WTC11 (cell line): ENCODE measurements at regions not wholly inside any gene's neighbourhood (a gene's known extent, or its start where the extent isn't known, plus 50 kb on each side); places are given as distances from the start of the nearest gene placed in this dataset.

Experiments used
- ATAC-seq: fragments of 200-7000 bp; cut with Tn5 transposase; 2 replicates; pipeline ENCODE4 v1.10.0; 2021; ENCODE audit warnings: mild to moderate bottlenecking, moderate library complexity
- CTCF ChIA-PET: fragments of 300-600 bp; sonication (Branson Sonifier 250); formaldehyde crosslinking; loops from one replicate; lab custom pipeline; 2021; ENCODE audit warnings: antibody characterized with exemption; lab: Charles Lee
- POLR2A ChIA-PET: fragments of 350-600 bp; sonication (Branson Sonifier 250); formaldehyde crosslinking; loops from one replicate; lab custom pipeline; 2021; ENCODE audit warnings: antibody characterized with exemption; lab: Charles Lee
- DNase-seq: peaks from one replicate; pipeline ENCODE4 v3.0.0; 2021; ENCODE audit warnings: low spot score
- H3K27ac Mint-ChIP-seq: 2 replicates; pipeline ENCODE4 v1.8.0; 2021; ENCODE audit warnings: mixed read lengths
- H3K27me3 Mint-ChIP-seq: 2 replicates; pipeline ENCODE4 v1.8.0; 2021; ENCODE audit warnings: low read depth, mild to moderate bottlenecking, moderate library complexity, mixed read lengths
- H3K36me3 Mint-ChIP-seq: 2 replicates; pipeline ENCODE4 v1.8.0; 2021; ENCODE audit warnings: mixed read lengths
- H3K4me1 Mint-ChIP-seq: 2 replicates; pipeline ENCODE4 v1.8.0; 2022; ENCODE audit warnings: mixed read lengths
- H3K4me3 Mint-ChIP-seq: 2 replicates; pipeline ENCODE4 v1.8.0; 2021; ENCODE audit warnings: mild to moderate bottlenecking, moderate library complexity, mixed read lengths
- H3K9me3 Mint-ChIP-seq: 2 replicates; pipeline ENCODE4 v1.8.0; 2021; ENCODE audit warnings: mixed read lengths
- ATF1 ChIP-seq: sonication (generic); formaldehyde crosslinking; IDR thresholded peaks from 2 replicates; pipeline ENCODE4 v1.8.1; 2023; ENCODE audit warnings: mild to moderate bottlenecking, moderate library complexity, missing genetic modification reagents
- CREB1 ChIP-seq: sonication (generic); formaldehyde crosslinking; IDR thresholded peaks from 2 replicates; pipeline ENCODE4 v1.8.0; 2023; ENCODE audit warnings: mild to moderate bottlenecking, missing genetic modification reagents
- IRF2 ChIP-seq: sonication (generic); formaldehyde crosslinking; IDR thresholded peaks from 2 replicates; pipeline ENCODE4 v1.8.0; 2022; ENCODE audit warnings: low read depth, missing genetic modification reagents, borderline replicate concordance
- NR2C2 ChIP-seq: sonication (generic); formaldehyde crosslinking; IDR thresholded peaks from 2 replicates; pipeline ENCODE4 v1.8.0; 2022; ENCODE audit warnings: mild to moderate bottlenecking, missing genetic modification reagents
- RORB ChIP-seq: fragments of 250-450 bp; sonication (Bioruptor Pico); IDR thresholded peaks from 2 replicates; pipeline ENCODE4 v1.9.0; 2021; ENCODE audit warnings: mild to moderate bottlenecking
- SMAD3 ChIP-seq: sonication (generic); formaldehyde crosslinking; IDR thresholded peaks from 2 replicates; pipeline ENCODE4 v1.8.0; 2022; ENCODE audit warnings: missing genetic modification reagents, mild to moderate bottlenecking, borderline replicate concordance
- SMAD4 ChIP-seq: sonication (generic); formaldehyde crosslinking; IDR thresholded peaks from 2 replicates; pipeline ENCODE4 v1.8.0; 2022; ENCODE audit warnings: mild to moderate bottlenecking, missing genetic modification reagents
- ZNF138 ChIP-seq: sonication (generic); formaldehyde crosslinking; conservative IDR thresholded peaks from 2 replicates; pipeline ENCODE4 v1.8.1; 2022; ENCODE audit warnings: mild to moderate bottlenecking, moderate library complexity, missing genetic modification reagents
- ZNF671 ChIP-seq: fragments of 250-450 bp; sonication (Bioruptor Pico); IDR thresholded peaks from 2 replicates; pipeline ENCODE4 v1.8.0; 2021; ENCODE audit warnings: mild to moderate bottlenecking
- TF ChIP-seq, protein P1 (sequence below): fragments of 250-450 bp; sonication (Bioruptor Pico); IDR thresholded peaks from 2 replicates; pipeline ENCODE4 v1.8.0; 2021; ENCODE audit warnings: mild to moderate bottlenecking
- TF ChIP-seq, protein P2 (sequence below): fragments of 250-450 bp; sonication (Bioruptor Pico); IDR thresholded peaks from 2 replicates; pipeline ENCODE4 v2.1.2; 2022; ENCODE audit warnings: mild to moderate bottlenecking, moderate library complexity
- TF ChIP-seq, protein P3 (sequence below): sonication (generic); formaldehyde crosslinking; IDR thresholded peaks from 2 replicates; pipeline ENCODE4 v1.8.1; 2023; ENCODE audit warnings: mild to moderate bottlenecking, missing genetic modification reagents, borderline replicate concordance
- TF ChIP-seq, protein P4 (sequence below): sonication (generic); formaldehyde crosslinking; IDR thresholded peaks from 2 replicates; pipeline ENCODE4 v1.8.0; 2023; ENCODE audit warnings: mild to moderate bottlenecking, missing genetic modification reagents
- TF ChIP-seq, protein P5 (sequence below): fragments of 250-450 bp; sonication (Bioruptor Pico); IDR thresholded peaks from 2 replicates; pipeline ENCODE4 v1.9.0; 2021; ENCODE audit warnings: mild to moderate bottlenecking, borderline replicate concordance
- TF ChIP-seq, protein P6 (sequence below): sonication (generic); formaldehyde crosslinking; IDR thresholded peaks from 2 replicates; pipeline ENCODE4 v1.8.0; 2023; ENCODE audit warnings: missing genetic modification reagents, mild to moderate bottlenecking, borderline replicate concordance
- TF ChIP-seq, protein P7 (sequence below): fragments of 250-450 bp; sonication (Bioruptor Pico); conservative IDR thresholded peaks from 2 replicates; pipeline ENCODE4 v1.9.0; 2021; ENCODE audit warnings: mild to moderate bottlenecking

DNA sequence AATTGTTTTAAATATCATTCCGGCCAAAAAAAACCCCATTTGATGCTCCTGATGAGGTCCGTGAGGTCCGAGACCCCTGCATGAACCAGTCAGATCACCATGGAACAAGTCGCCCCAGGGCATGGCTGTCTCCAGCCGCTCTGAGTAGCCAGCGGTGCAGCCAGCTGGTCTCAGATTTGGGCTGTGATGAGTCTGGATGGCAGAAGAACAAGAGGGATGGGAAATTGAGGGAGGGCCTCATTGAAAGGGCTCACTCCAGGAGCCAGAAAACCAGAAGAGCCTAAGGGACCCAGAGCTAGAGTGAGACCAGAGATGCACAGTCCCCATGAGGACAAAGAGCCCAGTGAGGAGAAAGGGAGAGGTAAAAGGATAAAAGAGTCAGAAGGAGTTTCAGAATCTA lies 174.0 kb downstream of the TOMM20 start:
- ATAC-seq, result no peak
- CTCF ChIA-PET, result no interaction called here
- H3K27ac Mint-ChIP-seq, result no peak overlapping the region
- peaks cover 48% of the 10 kb centered on the region for H3K4me1 Mint-ChIP-seq
- POLR2A ChIA-PET, result no interaction called here
- no peaks in the 10 kb centered on the region for H3K27me3 Mint-ChIP-seq
- DNase-seq, result no peak
- H3K9me3 Mint-ChIP-seq, result peaks cover 2% of the 10 kb centered on the region
- peaks cover 2% of the 10 kb centered on the region for H3K36me3 Mint-ChIP-seq
- H3K4me3 Mint-ChIP-seq, result no peak overlapping the region
- TF ChIP-seq, protein P1, sequence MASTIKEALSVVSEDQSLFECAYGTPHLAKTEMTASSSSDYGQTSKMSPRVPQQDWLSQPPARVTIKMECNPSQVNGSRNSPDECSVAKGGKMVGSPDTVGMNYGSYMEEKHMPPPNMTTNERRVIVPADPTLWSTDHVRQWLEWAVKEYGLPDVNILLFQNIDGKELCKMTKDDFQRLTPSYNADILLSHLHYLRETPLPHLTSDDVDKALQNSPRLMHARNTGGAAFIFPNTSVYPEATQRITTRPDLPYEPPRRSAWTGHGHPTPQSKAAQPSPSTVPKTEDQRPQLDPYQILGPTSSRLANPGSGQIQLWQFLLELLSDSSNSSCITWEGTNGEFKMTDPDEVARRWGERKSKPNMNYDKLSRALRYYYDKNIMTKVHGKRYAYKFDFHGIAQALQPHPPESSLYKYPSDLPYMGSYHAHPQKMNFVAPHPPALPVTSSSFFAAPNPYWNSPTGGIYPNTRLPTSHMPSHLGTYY, result no peak
- TF ChIP-seq, protein P2, sequence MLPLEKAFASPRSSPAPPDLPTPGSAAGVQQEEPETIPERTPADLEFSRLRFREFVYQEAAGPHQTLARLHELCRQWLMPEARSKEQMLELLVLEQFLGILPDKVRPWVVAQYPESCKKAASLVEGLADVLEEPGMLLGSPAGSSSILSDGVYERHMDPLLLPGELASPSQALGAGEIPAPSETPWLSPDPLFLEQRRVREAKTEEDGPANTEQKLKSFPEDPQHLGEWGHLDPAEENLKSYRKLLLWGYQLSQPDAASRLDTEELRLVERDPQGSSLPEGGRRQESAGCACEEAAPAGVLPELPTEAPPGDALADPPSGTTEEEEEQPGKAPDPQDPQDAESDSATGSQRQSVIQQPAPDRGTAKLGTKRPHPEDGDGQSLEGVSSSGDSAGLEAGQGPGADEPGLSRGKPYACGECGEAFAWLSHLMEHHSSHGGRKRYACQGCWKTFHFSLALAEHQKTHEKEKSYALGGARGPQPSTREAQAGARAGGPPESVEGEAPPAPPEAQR, result no peak
- TF ChIP-seq, protein P3, sequence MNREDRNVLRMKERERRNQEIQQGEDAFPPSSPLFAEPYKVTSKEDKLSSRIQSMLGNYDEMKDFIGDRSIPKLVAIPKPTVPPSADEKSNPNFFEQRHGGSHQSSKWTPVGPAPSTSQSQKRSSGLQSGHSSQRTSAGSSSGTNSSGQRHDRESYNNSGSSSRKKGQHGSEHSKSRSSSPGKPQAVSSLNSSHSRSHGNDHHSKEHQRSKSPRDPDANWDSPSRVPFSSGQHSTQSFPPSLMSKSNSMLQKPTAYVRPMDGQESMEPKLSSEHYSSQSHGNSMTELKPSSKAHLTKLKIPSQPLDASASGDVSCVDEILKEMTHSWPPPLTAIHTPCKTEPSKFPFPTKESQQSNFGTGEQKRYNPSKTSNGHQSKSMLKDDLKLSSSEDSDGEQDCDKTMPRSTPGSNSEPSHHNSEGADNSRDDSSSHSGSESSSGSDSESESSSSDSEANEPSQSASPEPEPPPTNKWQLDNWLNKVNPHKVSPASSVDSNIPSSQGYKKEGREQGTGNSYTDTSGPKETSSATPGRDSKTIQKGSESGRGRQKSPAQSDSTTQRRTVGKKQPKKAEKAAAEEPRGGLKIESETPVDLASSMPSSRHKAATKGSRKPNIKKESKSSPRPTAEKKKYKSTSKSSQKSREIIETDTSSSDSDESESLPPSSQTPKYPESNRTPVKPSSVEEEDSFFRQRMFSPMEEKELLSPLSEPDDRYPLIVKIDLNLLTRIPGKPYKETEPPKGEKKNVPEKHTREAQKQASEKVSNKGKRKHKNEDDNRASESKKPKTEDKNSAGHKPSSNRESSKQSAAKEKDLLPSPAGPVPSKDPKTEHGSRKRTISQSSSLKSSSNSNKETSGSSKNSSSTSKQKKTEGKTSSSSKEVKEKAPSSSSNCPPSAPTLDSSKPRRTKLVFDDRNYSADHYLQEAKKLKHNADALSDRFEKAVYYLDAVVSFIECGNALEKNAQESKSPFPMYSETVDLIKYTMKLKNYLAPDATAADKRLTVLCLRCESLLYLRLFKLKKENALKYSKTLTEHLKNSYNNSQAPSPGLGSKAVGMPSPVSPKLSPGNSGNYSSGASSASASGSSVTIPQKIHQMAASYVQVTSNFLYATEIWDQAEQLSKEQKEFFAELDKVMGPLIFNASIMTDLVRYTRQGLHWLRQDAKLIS (CRISPR knock-in tag), result no peak
- TF ChIP-seq, protein P4, sequence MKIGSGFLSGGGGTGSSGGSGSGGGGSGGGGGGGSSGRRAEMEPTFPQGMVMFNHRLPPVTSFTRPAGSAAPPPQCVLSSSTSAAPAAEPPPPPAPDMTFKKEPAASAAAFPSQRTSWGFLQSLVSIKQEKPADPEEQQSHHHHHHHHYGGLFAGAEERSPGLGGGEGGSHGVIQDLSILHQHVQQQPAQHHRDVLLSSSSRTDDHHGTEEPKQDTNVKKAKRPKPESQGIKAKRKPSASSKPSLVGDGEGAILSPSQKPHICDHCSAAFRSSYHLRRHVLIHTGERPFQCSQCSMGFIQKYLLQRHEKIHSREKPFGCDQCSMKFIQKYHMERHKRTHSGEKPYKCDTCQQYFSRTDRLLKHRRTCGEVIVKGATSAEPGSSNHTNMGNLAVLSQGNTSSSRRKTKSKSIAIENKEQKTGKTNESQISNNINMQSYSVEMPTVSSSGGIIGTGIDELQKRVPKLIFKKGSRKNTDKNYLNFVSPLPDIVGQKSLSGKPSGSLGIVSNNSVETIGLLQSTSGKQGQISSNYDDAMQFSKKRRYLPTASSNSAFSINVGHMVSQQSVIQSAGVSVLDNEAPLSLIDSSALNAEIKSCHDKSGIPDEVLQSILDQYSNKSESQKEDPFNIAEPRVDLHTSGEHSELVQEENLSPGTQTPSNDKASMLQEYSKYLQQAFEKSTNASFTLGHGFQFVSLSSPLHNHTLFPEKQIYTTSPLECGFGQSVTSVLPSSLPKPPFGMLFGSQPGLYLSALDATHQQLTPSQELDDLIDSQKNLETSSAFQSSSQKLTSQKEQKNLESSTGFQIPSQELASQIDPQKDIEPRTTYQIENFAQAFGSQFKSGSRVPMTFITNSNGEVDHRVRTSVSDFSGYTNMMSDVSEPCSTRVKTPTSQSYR (CRISPR knock-in tag), result no peak
- no peak for TF ChIP-seq NR2C2 (CRISPR knock-in tag)
- no peak for TF ChIP-seq SMAD4 (CRISPR knock-in tag)
- TF ChIP-seq CREB1 (CRISPR knock-in tag), result no peak
- TF ChIP-seq ZNF138, result no peak
- no peak for TF ChIP-seq ATF1
- TF ChIP-seq RORB (CRISPR knock-in tag), result no peak
- no peak for TF ChIP-seq SMAD3 (CRISPR knock-in tag)
- TF ChIP-seq, protein P5, sequence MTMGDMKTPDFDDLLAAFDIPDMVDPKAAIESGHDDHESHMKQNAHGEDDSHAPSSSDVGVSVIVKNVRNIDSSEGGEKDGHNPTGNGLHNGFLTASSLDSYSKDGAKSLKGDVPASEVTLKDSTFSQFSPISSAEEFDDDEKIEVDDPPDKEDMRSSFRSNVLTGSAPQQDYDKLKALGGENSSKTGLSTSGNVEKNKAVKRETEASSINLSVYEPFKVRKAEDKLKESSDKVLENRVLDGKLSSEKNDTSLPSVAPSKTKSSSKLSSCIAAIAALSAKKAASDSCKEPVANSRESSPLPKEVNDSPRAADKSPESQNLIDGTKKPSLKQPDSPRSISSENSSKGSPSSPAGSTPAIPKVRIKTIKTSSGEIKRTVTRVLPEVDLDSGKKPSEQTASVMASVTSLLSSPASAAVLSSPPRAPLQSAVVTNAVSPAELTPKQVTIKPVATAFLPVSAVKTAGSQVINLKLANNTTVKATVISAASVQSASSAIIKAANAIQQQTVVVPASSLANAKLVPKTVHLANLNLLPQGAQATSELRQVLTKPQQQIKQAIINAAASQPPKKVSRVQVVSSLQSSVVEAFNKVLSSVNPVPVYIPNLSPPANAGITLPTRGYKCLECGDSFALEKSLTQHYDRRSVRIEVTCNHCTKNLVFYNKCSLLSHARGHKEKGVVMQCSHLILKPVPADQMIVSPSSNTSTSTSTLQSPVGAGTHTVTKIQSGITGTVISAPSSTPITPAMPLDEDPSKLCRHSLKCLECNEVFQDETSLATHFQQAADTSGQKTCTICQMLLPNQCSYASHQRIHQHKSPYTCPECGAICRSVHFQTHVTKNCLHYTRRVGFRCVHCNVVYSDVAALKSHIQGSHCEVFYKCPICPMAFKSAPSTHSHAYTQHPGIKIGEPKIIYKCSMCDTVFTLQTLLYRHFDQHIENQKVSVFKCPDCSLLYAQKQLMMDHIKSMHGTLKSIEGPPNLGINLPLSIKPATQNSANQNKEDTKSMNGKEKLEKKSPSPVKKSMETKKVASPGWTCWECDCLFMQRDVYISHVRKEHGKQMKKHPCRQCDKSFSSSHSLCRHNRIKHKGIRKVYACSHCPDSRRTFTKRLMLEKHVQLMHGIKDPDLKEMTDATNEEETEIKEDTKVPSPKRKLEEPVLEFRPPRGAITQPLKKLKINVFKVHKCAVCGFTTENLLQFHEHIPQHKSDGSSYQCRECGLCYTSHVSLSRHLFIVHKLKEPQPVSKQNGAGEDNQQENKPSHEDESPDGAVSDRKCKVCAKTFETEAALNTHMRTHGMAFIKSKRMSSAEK (CRISPR knock-in tag), result no peak
- TF ChIP-seq IRF2 (CRISPR knock-in tag), result no peak
- TF ChIP-seq, protein P6, sequence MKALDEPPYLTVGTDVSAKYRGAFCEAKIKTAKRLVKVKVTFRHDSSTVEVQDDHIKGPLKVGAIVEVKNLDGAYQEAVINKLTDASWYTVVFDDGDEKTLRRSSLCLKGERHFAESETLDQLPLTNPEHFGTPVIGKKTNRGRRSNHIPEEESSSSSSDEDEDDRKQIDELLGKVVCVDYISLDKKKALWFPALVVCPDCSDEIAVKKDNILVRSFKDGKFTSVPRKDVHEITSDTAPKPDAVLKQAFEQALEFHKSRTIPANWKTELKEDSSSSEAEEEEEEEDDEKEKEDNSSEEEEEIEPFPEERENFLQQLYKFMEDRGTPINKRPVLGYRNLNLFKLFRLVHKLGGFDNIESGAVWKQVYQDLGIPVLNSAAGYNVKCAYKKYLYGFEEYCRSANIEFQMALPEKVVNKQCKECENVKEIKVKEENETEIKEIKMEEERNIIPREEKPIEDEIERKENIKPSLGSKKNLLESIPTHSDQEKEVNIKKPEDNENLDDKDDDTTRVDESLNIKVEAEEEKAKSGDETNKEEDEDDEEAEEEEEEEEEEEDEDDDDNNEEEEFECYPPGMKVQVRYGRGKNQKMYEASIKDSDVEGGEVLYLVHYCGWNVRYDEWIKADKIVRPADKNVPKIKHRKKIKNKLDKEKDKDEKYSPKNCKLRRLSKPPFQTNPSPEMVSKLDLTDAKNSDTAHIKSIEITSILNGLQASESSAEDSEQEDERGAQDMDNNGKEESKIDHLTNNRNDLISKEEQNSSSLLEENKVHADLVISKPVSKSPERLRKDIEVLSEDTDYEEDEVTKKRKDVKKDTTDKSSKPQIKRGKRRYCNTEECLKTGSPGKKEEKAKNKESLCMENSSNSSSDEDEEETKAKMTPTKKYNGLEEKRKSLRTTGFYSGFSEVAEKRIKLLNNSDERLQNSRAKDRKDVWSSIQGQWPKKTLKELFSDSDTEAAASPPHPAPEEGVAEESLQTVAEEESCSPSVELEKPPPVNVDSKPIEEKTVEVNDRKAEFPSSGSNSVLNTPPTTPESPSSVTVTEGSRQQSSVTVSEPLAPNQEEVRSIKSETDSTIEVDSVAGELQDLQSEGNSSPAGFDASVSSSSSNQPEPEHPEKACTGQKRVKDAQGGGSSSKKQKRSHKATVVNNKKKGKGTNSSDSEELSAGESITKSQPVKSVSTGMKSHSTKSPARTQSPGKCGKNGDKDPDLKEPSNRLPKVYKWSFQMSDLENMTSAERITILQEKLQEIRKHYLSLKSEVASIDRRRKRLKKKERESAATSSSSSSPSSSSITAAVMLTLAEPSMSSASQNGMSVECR (CRISPR knock-in tag), result no peak
- TF ChIP-seq, protein P7, sequence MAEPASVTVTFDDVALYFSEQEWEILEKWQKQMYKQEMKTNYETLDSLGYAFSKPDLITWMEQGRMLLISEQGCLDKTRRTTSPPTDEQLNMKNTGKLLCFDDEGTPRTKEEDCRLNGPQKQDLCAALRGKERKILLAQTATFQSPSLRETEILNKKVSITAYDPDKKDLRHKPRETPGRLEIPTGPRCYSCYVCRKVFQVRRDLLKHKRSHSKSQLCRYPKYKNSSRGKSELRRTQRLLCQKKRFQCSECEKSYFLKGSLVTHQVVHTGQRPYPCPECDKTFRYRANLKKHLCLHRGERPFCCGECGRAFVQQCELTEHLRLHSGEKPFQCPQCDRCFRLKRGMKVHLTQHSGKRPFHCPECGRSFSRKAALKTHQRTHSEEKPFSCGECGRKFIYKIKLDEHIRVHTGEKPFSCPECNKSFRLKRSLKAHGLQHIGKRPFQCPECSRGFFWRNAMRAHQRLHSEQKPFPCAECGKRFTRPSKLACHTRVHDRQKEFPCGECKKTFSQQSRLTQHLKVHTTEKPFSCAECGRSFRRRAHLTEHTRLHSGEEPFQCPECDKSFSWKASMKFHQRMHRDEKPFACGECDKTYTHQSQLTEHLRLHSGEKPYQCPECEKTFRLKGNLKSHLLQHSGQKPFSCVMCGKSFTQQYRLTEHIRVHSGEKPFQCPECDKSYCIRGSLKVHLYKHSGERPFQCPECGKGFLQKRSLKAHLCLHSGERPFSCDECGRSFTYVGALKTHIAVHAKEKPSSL (CRISPR knock-in tag), result no peak
- TF ChIP-seq ZNF671, result no peak
